HG02642 (cell line): ENCODE measurements at regions not wholly inside any gene's neighbourhood (a gene's known extent, or its start where the extent isn't known, plus 50 kb on each side); places are given as distances from the start of the nearest gene placed in this dataset.

Experiments
- ATAC-seq: cut with Tn5 transposase; IDR thresholded peaks from one replicate; pipeline ENCODE4 v1.9.1; 2021; ENCODE audit warnings: mild to moderate bottlenecking; ENCODE audit not compliant: unreplicated experiment, poor library complexity

- no peak for ATAC-seq
Measured at GRCh38 chr11:109093354-109093753, 328.6 kb upstream of the C11orf87 start.

- ATAC-seq, result no peak
Measured at GRCh38 chr11:109096266-109096665, 325.7 kb upstream of the C11orf87 start.

GRCh38 chr11:109106151-109106906 is 315.7 kb upstream of the C11orf87 start:
- ATAC-seq, result no peak

- no peak for ATAC-seq
Measured at GRCh38 chr11:109109150-109109549, 312.8 kb upstream of the C11orf87 start.

GRCh38 chr11:109109571-109110315 is 312.2 kb upstream of the C11orf87 start:
- ATAC-seq, result no peak

- no peak for ATAC-seq
Measured at GRCh38 chr11:109112261-109112660, 309.7 kb upstream of the C11orf87 start.

GRCh38 chr11:109112821-109113280 is 309.1 kb upstream of the C11orf87 start:
- no peak for ATAC-seq

- no peak for ATAC-seq
Measured at GRCh38 chr11:109120341-109120740, 301.6 kb upstream of the C11orf87 start.

GRCh38 chr11:109121173-109121932 is 300.6 kb upstream of the C11orf87 start:
- no peak for ATAC-seq

GRCh38 chr11:109123816-109124787 is 297.9 kb upstream of the C11orf87 start:
- no peak for ATAC-seq

- no peak for ATAC-seq
Measured at GRCh38 chr11:109130910-109131309, 291.1 kb upstream of the C11orf87 start.

- no peak for ATAC-seq
Measured at GRCh38 chr11:109132539-109132938, 289.5 kb upstream of the C11orf87 start.

GRCh38 chr11:109133159-109133558 is 288.8 kb upstream of the C11orf87 start:
- no peak for ATAC-seq

- ATAC-seq, result no peak
Measured at GRCh38 chr11:109135627-109136026, 286.4 kb upstream of the C11orf87 start.

GRCh38 chr11:109138196-109138595 is 283.8 kb upstream of the C11orf87 start:
- ATAC-seq, result no peak

- ATAC-seq, result no peak
Measured at GRCh38 chr11:109140426-109140825, 281.6 kb upstream of the C11orf87 start.

- ATAC-seq, result no peak
Measured at GRCh38 chr11:109140857-109141515, 281.0 kb upstream of the C11orf87 start.

GRCh38 chr11:109145287-109145686 is 276.7 kb upstream of the C11orf87 start:
- ATAC-seq, result no peak

- ATAC-seq, result no peak
Measured at GRCh38 chr11:109147726-109148125, 274.3 kb upstream of the C11orf87 start.
